ENCODE measurements at regions not wholly inside any gene's neighbourhood (a gene's known extent, or its start where the extent isn't known, plus 50 kb on each side); places are given as distances from the start of the nearest gene placed in this dataset.

DNA sequence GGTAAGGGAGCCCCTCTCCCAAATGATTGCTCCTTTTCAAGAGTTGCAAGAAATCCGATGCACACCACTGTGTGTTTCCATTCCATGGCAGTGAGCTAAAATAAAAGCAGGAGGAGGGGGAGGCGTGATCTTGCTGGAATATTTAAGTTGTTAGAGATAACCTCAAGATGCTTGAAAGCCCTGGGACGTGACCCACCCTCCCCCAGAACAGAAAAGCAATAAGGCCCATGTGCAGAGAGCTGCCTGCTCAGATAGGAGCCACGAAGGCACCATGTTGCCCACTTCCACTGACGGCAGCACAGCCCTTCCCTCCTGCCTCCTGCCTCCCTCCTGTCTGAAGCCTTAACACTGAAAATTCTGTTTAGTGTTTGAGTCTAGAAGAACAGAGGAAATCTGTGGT is 432.6 kb upstream of the CDH4 start:
- TF ChIP-seq, protein P1, sequence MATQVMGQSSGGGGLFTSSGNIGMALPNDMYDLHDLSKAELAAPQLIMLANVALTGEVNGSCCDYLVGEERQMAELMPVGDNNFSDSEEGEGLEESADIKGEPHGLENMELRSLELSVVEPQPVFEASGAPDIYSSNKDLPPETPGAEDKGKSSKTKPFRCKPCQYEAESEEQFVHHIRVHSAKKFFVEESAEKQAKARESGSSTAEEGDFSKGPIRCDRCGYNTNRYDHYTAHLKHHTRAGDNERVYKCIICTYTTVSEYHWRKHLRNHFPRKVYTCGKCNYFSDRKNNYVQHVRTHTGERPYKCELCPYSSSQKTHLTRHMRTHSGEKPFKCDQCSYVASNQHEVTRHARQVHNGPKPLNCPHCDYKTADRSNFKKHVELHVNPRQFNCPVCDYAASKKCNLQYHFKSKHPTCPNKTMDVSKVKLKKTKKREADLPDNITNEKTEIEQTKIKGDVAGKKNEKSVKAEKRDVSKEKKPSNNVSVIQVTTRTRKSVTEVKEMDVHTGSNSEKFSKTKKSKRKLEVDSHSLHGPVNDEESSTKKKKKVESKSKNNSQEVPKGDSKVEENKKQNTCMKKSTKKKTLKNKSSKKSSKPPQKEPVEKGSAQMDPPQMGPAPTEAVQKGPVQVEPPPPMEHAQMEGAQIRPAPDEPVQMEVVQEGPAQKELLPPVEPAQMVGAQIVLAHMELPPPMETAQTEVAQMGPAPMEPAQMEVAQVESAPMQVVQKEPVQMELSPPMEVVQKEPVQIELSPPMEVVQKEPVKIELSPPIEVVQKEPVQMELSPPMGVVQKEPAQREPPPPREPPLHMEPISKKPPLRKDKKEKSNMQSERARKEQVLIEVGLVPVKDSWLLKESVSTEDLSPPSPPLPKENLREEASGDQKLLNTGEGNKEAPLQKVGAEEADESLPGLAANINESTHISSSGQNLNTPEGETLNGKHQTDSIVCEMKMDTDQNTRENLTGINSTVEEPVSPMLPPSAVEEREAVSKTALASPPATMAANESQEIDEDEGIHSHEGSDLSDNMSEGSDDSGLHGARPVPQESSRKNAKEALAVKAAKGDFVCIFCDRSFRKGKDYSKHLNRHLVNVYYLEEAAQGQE (IDR thresholded peaks at IDR 0.05; ENCODE audit: insufficient read depth in 1 of 2, low read depth in 2 of 2, low read length in 2 of 2), result no peak
- no peak for TF ChIP-seq POLR2AphosphoS5 (IDR thresholded peaks at IDR 0.05; ENCODE audit: low read depth, low read length)
- no peak for TF ChIP-seq TAF1 (IDR thresholded peaks at IDR 0.05; ENCODE audit: borderline replicate concordance, insufficient read depth, low read length)
- TF ChIP-seq SIN3A (IDR thresholded peaks at IDR 0.05; ENCODE audit: borderline replicate concordance, insufficient read depth, low read length), result no peak

Measured in PFSK-1 (cell line).